Upper lobe of left lung (tissue), 6 donors: ENCODE measurements at regions not wholly inside any gene's neighbourhood (a gene's known extent, or its start where the extent isn't known, plus 50 kb on each side); places are given as distances from the start of the nearest gene placed in this dataset.

ENCODE experiments used
- ATAC-seq, 2 donors: fragments of 200-7000 bp; cut with Tn5 transposase; one replicate each; pipeline ENCODE4 v1.9.1; 2022; ENCODE audit warnings: mild to moderate bottlenecking in 2 of 2, moderate library complexity in 2 of 2; ENCODE audit not compliant: low FRiP score in 2 of 2
- DNase-seq, 2 donors: peaks; one replicate each; pipeline ENCODE4 v3.0.0-alpha.2; 2019 to 2020
- H3K27ac ChIP-seq, 4 donors: fragments of 200-600 bp; sonication (generic); one replicate each; pipeline ENCODE4 v1.5.1; 2016 to 2019
- H3K27me3 ChIP-seq, 4 donors: fragments of 200-600 bp; sonication (generic); one replicate each; pipeline ENCODE4 v1.5.1; 2017 to 2019
- H3K36me3 ChIP-seq, 4 donors: fragments of 200-600 bp; sonication (generic); one replicate each; pipeline ENCODE4 v1.5.1; 2016 to 2019
- H3K4me1 ChIP-seq, 4 donors: fragments of 200-600 bp; sonication (generic); one replicate each; pipeline ENCODE4 v1.5.1; 2018 to 2019
- H3K4me3 ChIP-seq, 4 donors: fragments of 200-600 bp; sonication (generic); one replicate each; pipeline ENCODE4 v1.5.1; 2017 to 2019; ENCODE audit warnings: mild to moderate bottlenecking in 2 of 4, moderate library complexity in 1 of 4
- H3K9me3 ChIP-seq, 4 donors: fragments of 200-600 bp; sonication (generic); one replicate each; pipeline ENCODE4 v1.5.1; 2018 to 2019
- CTCF ChIP-seq, 6 experiments: fragments of 450-650 bp in 4 of 6; fragments of 200-600 bp in 2 of 6; sonication (generic) in 2 of 6; IDR thresholded peaks; one replicate each; pipeline ENCODE4 v1.5.1; 2016 to 2019; ENCODE audit warnings: antibody characterized with exemption in 6 of 6
- EP300 ChIP-seq, 4 donors: sonication (generic); formaldehyde crosslinking; IDR thresholded peaks; one replicate each; pipeline ENCODE4 v1.5.1; 2017; ENCODE audit warnings: antibody characterized with exemption in 4 of 4, control low read depth in 2 of 4
- POLR2A ChIP-seq, 4 donors: fragments of 450-650 bp; IDR thresholded peaks; one replicate each; pipeline ENCODE4 v1.5.1; 2016 to 2017; ENCODE audit warnings: antibody characterized with exemption in 4 of 4, mild to moderate bottlenecking in 2 of 4
- POLR2AphosphoS5 ChIP-seq, 2 donors: sonication (generic); formaldehyde crosslinking; IDR thresholded peaks; one replicate each; pipeline ENCODE4 v1.5.1; 2017; ENCODE audit warnings: antibody characterized with exemption in 2 of 2
- WGBS, 2 donors: methylation state at CpG; one replicate each; pipeline ENCODE4 v1.1.5; 2017 to 2018; 5-methylcytosine and 5-hydroxymethylcytosine counted together
- donor health status: DM: no; HTN: no; CAD: no; lungs with moderate emphysema.
- donor health status: DM: no; HTN: yes; CAD: no; lungs with severe emphysema.

GRCh38 chr5:40165789-40166728 is 513.7 kb upstream of the PTGER4 start:
- TF ChIP-seq POLR2AphosphoS5 (IDR thresholded peaks at IDR 0.05): no peak
- TF ChIP-seq EP300 (IDR thresholded peaks at IDR 0.05): no peak
- no peak for TF ChIP-seq POLR2A (IDR thresholded peaks at IDR 0.05)
- no peak for TF ChIP-seq CTCF (IDR thresholded peaks at IDR 0.05)
- no peak for ATAC-seq
- H3K9me3 ChIP-seq: peaks cover 0 to 7% (median 5%) of the 10 kb centered on the region in 4 donors
- no peaks in the 10 kb centered on the region for H3K27me3 ChIP-seq
- no peak overlapping the region for H3K27ac ChIP-seq
- H3K4me1 ChIP-seq: no peaks in the 10 kb centered on the region
- H3K4me3 ChIP-seq: no peak overlapping the region
- 66 to 81% methylated on average over 7 of the region's 7 CpGs for WGBS, 2 donors
- H3K36me3 ChIP-seq: no peaks in the 10 kb centered on the region
- DNase-seq: no peak

GRCh38 chr5:40165106-40165788 is 514.5 kb upstream of the PTGER4 start:
- Histone ChIP-seq H3K9me3 (peaks cover 0 to 2% (median 1%) of the 10 kb centered on the region in 4 donors), H3K4me1 (no peaks in the 10 kb centered on the region), H3K36me3 (no peaks in the 10 kb centered on the region), H3K4me3 (no peak overlapping the region), H3K27ac (no peak overlapping the region), H3K27me3 (no peaks in the 10 kb centered on the region)
- no peak for DNase-seq
- ATAC-seq: peak in 1 of 2 donors; percentile 28
- TF ChIP-seq POLR2AphosphoS5 (IDR thresholded peaks at IDR 0.05): no peak
- TF ChIP-seq POLR2A (IDR thresholded peaks at IDR 0.05): no peak
- no peak for TF ChIP-seq EP300 (IDR thresholded peaks at IDR 0.05)
- TF ChIP-seq CTCF (IDR thresholded peaks at IDR 0.05): no peak
- 97 to 100% methylated on average over 5 to 6 of the region's 6 CpGs for WGBS, 2 donors

GRCh38 chr5:40160435-40160834 is 519.3 kb upstream of the PTGER4 start:
- 92 to 98% methylated on average over 7 of the region's 7 CpGs for WGBS, 2 donors

GRCh38 chr5:40154194-40154593 is 525.5 kb upstream of the PTGER4 start:
- no peak overlapping the region for H3K4me3 ChIP-seq
- no peak for ATAC-seq
- H3K4me1 ChIP-seq: no peaks in the 10 kb centered on the region
- H3K36me3 ChIP-seq: no peaks in the 10 kb centered on the region
- TF ChIP-seq POLR2A (IDR thresholded peaks at IDR 0.05) (no peak), CTCF (IDR thresholded peaks at IDR 0.05) (no peak), POLR2AphosphoS5 (IDR thresholded peaks at IDR 0.05) (no peak), EP300 (IDR thresholded peaks at IDR 0.05) (no peak)
- H3K27me3 ChIP-seq: no peaks in the 10 kb centered on the region
- H3K27ac ChIP-seq: no peak overlapping the region
- DNase-seq: no peak
- WGBS, 2 donors: 85 to 96% methylated on average over 1 of the region's 1 CpG
- no peaks in the 10 kb centered on the region for H3K9me3 ChIP-seq

More at GRCh38 chr5:40160435-40160834, 519.3 kb upstream of the PTGER4 start:
- no peak for TF ChIP-seq POLR2A (IDR thresholded peaks at IDR 0.05)
- no peak for TF ChIP-seq POLR2AphosphoS5 (IDR thresholded peaks at IDR 0.05)
- no peak for TF ChIP-seq EP300 (IDR thresholded peaks at IDR 0.05)
- TF ChIP-seq CTCF (IDR thresholded peaks at IDR 0.05): no peak
- no peaks in the 10 kb centered on the region for H3K4me1 ChIP-seq
- H3K27ac ChIP-seq: no peak overlapping the region
- H3K4me3 ChIP-seq: no peak overlapping the region
- no peaks in the 10 kb centered on the region for H3K27me3 ChIP-seq
- DNase-seq (no peak), ATAC-seq (no peak)
- H3K9me3 ChIP-seq: no peaks in the 10 kb centered on the region
- H3K36me3 ChIP-seq: no peaks in the 10 kb centered on the region
